ENCODE measurements at regions not wholly inside any gene's neighbourhood (a gene's known extent, or its start where the extent isn't known, plus 50 kb on each side); places are given as distances from the start of the nearest gene placed in this dataset.

GRCh38 chr4:10237131-10237530 is 120.5 kb upstream of the WDR1 start:
- Histone ChIP-seq H2BK15ac (ENCODE audit: low read depth, low read length) (no peak overlapping the region), H3K27ac (ENCODE audit: insufficient read depth, low read length) (no peak overlapping the region), H4K5ac (ENCODE audit: low read depth, low read length) (no peak overlapping the region), H3K4me3 (ENCODE audit: insufficient read depth, low read depth, low read length) (no peak overlapping the region), H3K14ac (replicated peaks; ENCODE audit: low read depth, low read length) (no peak overlapping the region), H3K36me3 (ENCODE audit: control insufficient read depth, insufficient read depth, low read length) (no peaks in the 10 kb centered on the region), H2BK5ac (ENCODE audit: low read depth, low read length, poor library complexity, severe bottlenecking) (no peak overlapping the region), H2AFZ (replicated peaks; ENCODE audit: low read length, poor library complexity) (no peak overlapping the region), H3K9me3 (ENCODE audit: control insufficient read depth, insufficient read depth, low read length) (no peaks in the 10 kb centered on the region; the same call in none of the 2 replicates), H2AK5ac (ENCODE audit: low read depth, low read length) (no peak overlapping the region), H4K91ac (ENCODE audit: insufficient read depth, low read depth, low read length) (no peak overlapping the region), H3K9ac (ENCODE audit: low read depth, low read length) (no peak overlapping the region), H2BK120ac (ENCODE audit: low read depth, low read length) (no peak overlapping the region), H3K9me1 (ENCODE audit: insufficient read depth, low read length) (no peaks in the 10 kb centered on the region), H3K18ac (ENCODE audit: low read depth, low read length) (no peak overlapping the region), H3K4ac (ENCODE audit: low read depth, low read length) (no peak overlapping the region), H3K23ac (ENCODE audit: low read depth, low read length) (no peak overlapping the region), H3K56ac (ENCODE audit: extremely low read depth, insufficient read depth, low read length) (no peak overlapping the region), H3K79me1 (ENCODE audit: low read depth in 1 of 2, low read length in 2 of 2) (no peaks in the 10 kb centered on the region), H3K4me2 (ENCODE audit: low read depth, low read length) (no peak overlapping the region), H2BK20ac (ENCODE audit: low read depth, low read length) (no peak overlapping the region), H3K4me1 (ENCODE audit: control insufficient read depth, insufficient read depth, low read length) (no peaks in the 10 kb centered on the region), H4K20me1 (ENCODE audit: insufficient read depth, low read length) (no peaks in the 10 kb centered on the region), H4K8ac (ENCODE audit: low read depth in 2 of 2, low read length in 2 of 2) (no peak overlapping the region), H2AK9ac (replicated peaks; ENCODE audit: low read depth, low read length, poor library complexity) (no peak overlapping the region), H3K27me3 (ENCODE audit: control insufficient read depth, insufficient read depth, low read length) (no peaks in the 10 kb centered on the region; the same call in 1 of the 2 replicates)
- DNase-seq (no peak), ATAC-seq (ENCODE audit: low read depth) (no peak)
- WGBS, 2 experiments (ENCODE audit: extremely low coverage in 2 of 2, insufficient read length in 1 of 2): no CpG with 5 or more reads among the region's 1 CpG
- no TSS peak for BruUV-seq (replicated peaks)
- intact Hi-C loops (cut with micrococcal nuclease): no loop called here
- TF ChIP-seq RFX5 (IDR thresholded peaks at IDR 0.05; ENCODE audit: low read depth, low read length) (no peak), MAFK (IDR thresholded peaks at IDR 0.05; ENCODE audit: low read depth, low read length) (no peak), POLR2A (IDR thresholded peaks at IDR 0.05; ENCODE audit: low read depth, low read length) (no peak), RCOR1 (IDR thresholded peaks at IDR 0.05; ENCODE audit: insufficient replicate concordance, low read length) (no peak), BHLHE40 (IDR thresholded peaks at IDR 0.05; ENCODE audit: low read depth, low read length) (no peak), CHD1 (IDR thresholded peaks at IDR 0.05; ENCODE audit: low read depth, low read length) (no peak), ELK1 (IDR thresholded peaks at IDR 0.05; ENCODE audit: borderline replicate concordance, low read depth, low read length) (no peak), CTCF (conservative IDR thresholded peaks at IDR 0.05; ENCODE audit: low read depth, low read length) (no peak), USF2 (IDR thresholded peaks at IDR 0.05; ENCODE audit: low read depth, low read length) (no peak), MXI1 (IDR thresholded peaks at IDR 0.05; ENCODE audit: borderline replicate concordance, low read depth, low read length) (no peak)
- dilution Hi-C loops (cut with HindIII; ENCODE audit: low sequenced_read_pairs, unreplicated experiment): no loop called here
- POLR2A ChIA-PET (ENCODE audit: unreplicated experiment): no interaction called here
- CTCF ChIA-PET: no interaction called here
- in situ Hi-C loops (cut with MboI; ENCODE audit: low sequenced_read_pairs): no loop called here
